ENCODE measurements at regions not wholly inside any gene's neighbourhood (a gene's known extent, or its start where the extent isn't known, plus 50 kb on each side); places are given as distances from the start of the nearest gene placed in this dataset.

DNA sequence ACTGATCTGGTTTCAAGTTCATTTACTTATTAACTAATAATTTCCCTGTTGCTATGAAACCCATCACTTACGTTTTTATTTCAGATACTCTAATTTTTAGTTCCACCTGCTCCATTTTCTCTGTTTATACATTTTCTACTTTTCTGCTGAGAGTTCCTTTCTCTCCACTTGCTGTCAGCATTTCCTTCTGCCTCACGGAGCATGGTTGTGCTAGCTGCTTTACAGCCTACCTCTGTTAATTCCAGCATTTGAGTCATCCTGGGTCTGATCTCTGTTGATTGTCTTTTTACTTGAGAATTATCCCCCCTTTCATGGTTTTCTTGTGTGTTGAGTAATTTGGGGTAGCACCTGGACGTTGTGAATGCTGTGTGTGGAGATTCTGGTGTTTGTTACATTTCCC is 373.2 kb upstream of the C1orf174 start:
- TF ChIP-seq, protein P1, sequence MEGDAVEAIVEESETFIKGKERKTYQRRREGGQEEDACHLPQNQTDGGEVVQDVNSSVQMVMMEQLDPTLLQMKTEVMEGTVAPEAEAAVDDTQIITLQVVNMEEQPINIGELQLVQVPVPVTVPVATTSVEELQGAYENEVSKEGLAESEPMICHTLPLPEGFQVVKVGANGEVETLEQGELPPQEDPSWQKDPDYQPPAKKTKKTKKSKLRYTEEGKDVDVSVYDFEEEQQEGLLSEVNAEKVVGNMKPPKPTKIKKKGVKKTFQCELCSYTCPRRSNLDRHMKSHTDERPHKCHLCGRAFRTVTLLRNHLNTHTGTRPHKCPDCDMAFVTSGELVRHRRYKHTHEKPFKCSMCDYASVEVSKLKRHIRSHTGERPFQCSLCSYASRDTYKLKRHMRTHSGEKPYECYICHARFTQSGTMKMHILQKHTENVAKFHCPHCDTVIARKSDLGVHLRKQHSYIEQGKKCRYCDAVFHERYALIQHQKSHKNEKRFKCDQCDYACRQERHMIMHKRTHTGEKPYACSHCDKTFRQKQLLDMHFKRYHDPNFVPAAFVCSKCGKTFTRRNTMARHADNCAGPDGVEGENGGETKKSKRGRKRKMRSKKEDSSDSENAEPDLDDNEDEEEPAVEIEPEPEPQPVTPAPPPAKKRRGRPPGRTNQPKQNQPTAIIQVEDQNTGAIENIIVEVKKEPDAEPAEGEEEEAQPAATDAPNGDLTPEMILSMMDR (IDR thresholded peaks at IDR 0.05; ENCODE audit: insufficient read depth, low read length, poor library complexity, severe bottlenecking): no peak
- no peak for TF ChIP-seq EZH2phosphoT487 (conservative IDR thresholded peaks at IDR 0.05; ENCODE audit: low read length)
